HepG2 (cell line): ENCODE measurements at regions not wholly inside any gene's neighbourhood (a gene's known extent, or its start where the extent isn't known, plus 50 kb on each side); places are given as distances from the start of the nearest gene placed in this dataset.

Experiments
- ATAC-seq: fragments of 200-7000 bp; cut with Tn5 transposase; 3 replicates; pipeline ENCODE4 v1.9.1; 2020; ENCODE audit warnings: mild to moderate bottlenecking, moderate library complexity
- BruUV-seq: library from RNA; stranded (reverse); fragments of 400-500 nt; replicated peaks from 2 replicates; lab custom pipeline; 2021; lab: Mats Ljungman, UMichigan
- CTCF ChIA-PET: fragments of 300-600 bp; formaldehyde crosslinking; extraction: SDS; loops from one replicate; lab custom pipeline; 2021; ENCODE audit warnings: low total read pairs, inconsistent platforms, low intra/inter-chr PET ratio; lab: Yijun Ruan, JAX
- POLR2A ChIA-PET: fragments of 350-600 bp; sonication (Branson Sonifier 250); formaldehyde crosslinking; loops from one replicate; lab custom pipeline; 2020; ENCODE audit warnings: antibody characterized with exemption, inconsistent platforms; lab: Yijun Ruan, JAX
- DNase-seq: peaks from one replicate; pipeline ENCODE4 v3.0.0-alpha.2; 2015; ENCODE audit warnings: low spot score
- FAIRE-seq: peaks from 3 replicates; lab custom pipeline; 2011; peaks lifted over from hg19 to GRCh38; lab: Jason Lieb, UNC
- H2AFZ ChIP-seq: one replicate; pipeline ENCODE4 v1.6.1; 2011; ENCODE audit warnings: low read length, inconsistent platforms
- H3K27ac ChIP-seq: fragments of 300-600 bp; 3 replicates; pipeline ENCODE4 v1.8.0; 2011; ENCODE audit warnings: mixed run types, mild to moderate bottlenecking, mixed read lengths, low read length, inconsistent platforms; ENCODE audit not compliant: insufficient read depth; ENCODE audit errors: extremely low read length
- H3K27me3 ChIP-seq, 2 experiments: fragments of 200-600 bp in 1 of 2; 2 replicates in 1 of 2; 3 replicates in 1 of 2; pipeline versions ENCODE4 v1.6.0 to v1.8.0; 2011; ENCODE audit warnings: low read length in 2 of 2, mild to moderate bottlenecking in 2 of 2, moderate library complexity in 2 of 2, inconsistent platforms in 1 of 2; ENCODE audit not compliant: insufficient read depth in 2 of 2, control insufficient read depth in 1 of 2
- H3K36me3 ChIP-seq, 2 experiments: fragments of 200-600 bp in 1 of 2; replicated peaks in 1 of 2; 2 replicates in 1 of 2; 3 replicates in 1 of 2; pipeline versions ENCODE4 v1.5.1 to v1.8.0; 2011; ENCODE audit warnings: low read length in 2 of 2, inconsistent platforms in 1 of 2; ENCODE audit not compliant: insufficient read depth in 2 of 2, control insufficient read depth in 1 of 2
- H3K4me1 ChIP-seq: 2 replicates; pipeline ENCODE4 v1.5.1; 2012; ENCODE audit warnings: low read length, inconsistent platforms; ENCODE audit not compliant: insufficient read depth
- H3K4me2 ChIP-seq: 2 replicates; pipeline ENCODE4 v1.6.0; 2011; ENCODE audit warnings: low read depth, low read length, inconsistent platforms
- H3K4me3 ChIP-seq, 3 experiments: fragments of 200-600 bp in 1 of 3; sonication (generic), shearing (Covaris generic) in 1 of 3; replicated peaks in 1 of 3; 2 replicates each; pipeline ENCODE4 v1.5.1; 2011 to 2016; ENCODE audit warnings: low read length in 3 of 3, inconsistent platforms in 2 of 3, low read depth in 2 of 3, mild to moderate bottlenecking in 2 of 3, control low read depth in 1 of 3, mixed read lengths in 1 of 3; ENCODE audit not compliant: insufficient read depth in 1 of 3
- H3K79me2 ChIP-seq: one replicate; pipeline ENCODE4 v1.6.1; 2011; ENCODE audit warnings: low read length, inconsistent platforms; ENCODE audit not compliant: insufficient read depth
- H3K9ac ChIP-seq: 2 replicates; pipeline ENCODE4 v1.6.0; 2011; ENCODE audit warnings: mild to moderate bottlenecking, low read depth, low read length, inconsistent platforms; ENCODE audit not compliant: insufficient read depth
- H3K9me3 ChIP-seq: 2 replicates; pipeline ENCODE4 v1.5.1; 2012; ENCODE audit warnings: mild to moderate bottlenecking, low read length
- H4K20me1 ChIP-seq: 2 replicates; pipeline ENCODE4 v1.6.0; 2011; ENCODE audit warnings: inconsistent platforms, mild to moderate bottlenecking, low read length, moderate library complexity; ENCODE audit not compliant: insufficient read depth
- AKAP8 ChIP-seq: sonication (generic); formaldehyde crosslinking; IDR thresholded peaks from 2 replicates; pipeline ENCODE4 v1.5.1; 2020; ENCODE audit warnings: mild to moderate bottlenecking, missing genetic modification reagents
- BCLAF1 ChIP-seq: fragments of 450-650 bp; IDR thresholded peaks from 2 replicates; pipeline ENCODE4 v1.6.1; 2017; ENCODE audit warnings: mild to moderate bottlenecking
- CAMTA2 ChIP-seq: sonication (generic); formaldehyde crosslinking; IDR thresholded peaks from 2 replicates; pipeline ENCODE4 v1.4.0; 2020; ENCODE audit warnings: mild to moderate bottlenecking, missing genetic modification reagents, borderline replicate concordance
- DMAP1 ChIP-seq: IDR thresholded peaks from 2 replicates; pipeline ENCODE4 v1.6.1; 2016
- MAFG ChIP-seq: sonication (generic); formaldehyde crosslinking; IDR thresholded peaks from 2 replicates; pipeline ENCODE4 v1.5.1; 2020; ENCODE audit warnings: mild to moderate bottlenecking, missing genetic modification reagents
- SMAD3 ChIP-seq: sonication (generic); formaldehyde crosslinking; IDR thresholded peaks from 2 replicates; pipeline ENCODE4 v1.4.0; 2020; ENCODE audit warnings: missing genetic modification reagents
- ZFP36 ChIP-seq: fragments of 150-350 bp; IDR thresholded peaks from 2 replicates; pipeline ENCODE4 v1.6.1; 2018; ENCODE audit warnings: borderline replicate concordance, low read length, low read depth; ENCODE audit not compliant: partially characterized antibody
- ZFP82 ChIP-seq: sonication (generic); formaldehyde crosslinking; IDR thresholded peaks from 2 replicates; pipeline ENCODE4 v1.5.1; 2020; ENCODE audit warnings: mild to moderate bottlenecking, missing genetic modification reagents, borderline replicate concordance
- ZSCAN12 ChIP-seq: sonication (generic); formaldehyde crosslinking; IDR thresholded peaks from 2 replicates; pipeline ENCODE4 v1.9.0; 2021; ENCODE audit warnings: mild to moderate bottlenecking, missing genetic modification reagents
- ZSCAN30 ChIP-seq: sonication (generic); formaldehyde crosslinking; IDR thresholded peaks from 2 replicates; pipeline ENCODE4 v1.5.0; 2020; ENCODE audit warnings: mild to moderate bottlenecking, missing genetic modification reagents
- WGBS: methylation state at CpG from one replicate; pipeline ENCODE4 v1.1.6; 2017; ENCODE audit warnings: low lambda C conversion rate; 5-methylcytosine and 5-hydroxymethylcytosine counted together
- in situ Hi-C: cut with HindIII; loops from 2 replicates; pipeline ENCODE4 v1.10.0; 2017; ENCODE audit warnings: low pct_unique_long_range_greater_than_20kb; ENCODE audit not compliant: extremely low pct_ligation_motif_present
- intact Hi-C: fragments of 100-400 bp; cut with micrococcal nuclease; formaldehyde crosslinking; loops from one replicate; pipeline ENCODE4 v1.10.0; 2022; ENCODE audit not compliant: unreplicated experiment
- TF ChIP-seq, protein P1 (sequence below): IDR thresholded peaks from 2 replicates; pipeline ENCODE4 v1.6.1; 2016; ENCODE audit warnings: low read depth, borderline replicate concordance

DNA sequence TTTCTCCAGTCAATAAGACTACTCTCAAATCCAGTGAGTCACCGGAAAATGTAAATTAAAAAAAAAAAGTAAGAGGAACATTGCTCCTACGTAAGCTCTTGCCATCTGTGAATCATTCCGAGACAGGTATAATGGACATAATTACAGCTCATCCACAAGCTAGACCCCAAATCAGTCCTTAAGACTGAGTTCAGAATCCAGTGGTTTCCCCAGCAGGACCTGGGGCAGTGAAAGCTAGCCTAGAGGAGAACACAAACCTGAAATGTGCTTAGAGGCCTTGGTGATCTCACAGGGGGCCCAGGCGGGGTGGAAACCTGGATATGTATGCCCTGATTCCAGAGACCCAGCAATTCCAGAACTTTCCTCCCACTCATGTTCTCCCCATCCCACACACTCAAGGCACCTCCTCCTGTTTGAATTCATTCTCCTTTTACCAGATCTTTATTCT, 132.0 kb downstream of the COPRS start:
- BruUV-seq, result no TSS peak
- no peak for DNase-seq
- peaks cover 0 to 1% of the 10 kb centered on the region in 2 experiments; a peak in 1 of 5 replicates for H3K27me3 ChIP-seq
- TF ChIP-seq ZFP36, result no peak
- TF ChIP-seq MAFG (CRISPR knock-in tag), result no peak
- no peak for TF ChIP-seq AKAP8 (CRISPR knock-in tag)
- TF ChIP-seq, protein P1, sequence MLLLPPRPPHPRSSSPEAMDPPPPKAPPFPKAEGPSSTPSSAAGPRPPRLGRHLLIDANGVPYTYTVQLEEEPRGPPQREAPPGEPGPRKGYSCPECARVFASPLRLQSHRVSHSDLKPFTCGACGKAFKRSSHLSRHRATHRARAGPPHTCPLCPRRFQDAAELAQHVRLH (CRISPR knock-in tag), result no peak
- TF ChIP-seq ZSCAN30 (CRISPR knock-in tag), result no peak
- TF ChIP-seq CAMTA2 (CRISPR knock-in tag), result no peak
- no peak for TF ChIP-seq BCLAF1
- TF ChIP-seq DMAP1 (CRISPR knock-in tag), result no peak
- TF ChIP-seq ZSCAN12 (CRISPR knock-in tag), result no peak
- TF ChIP-seq SMAD3 (CRISPR knock-in tag), result no peak
- no peak for TF ChIP-seq ZFP82 (CRISPR knock-in tag)
- TF ChIP-seq, all 625 proteins: peak for 0
- Histone ChIP-seq H3K4me2 (no peak overlapping the region), H3K4me3 (no peak overlapping the region), H4K20me1 (no peaks in the 10 kb centered on the region), H3K9me3 (no peaks in the 10 kb centered on the region), H3K79me2 (no peaks in the 10 kb centered on the region), H3K9ac (no peak overlapping the region), H3K4me1 (no peaks in the 10 kb centered on the region), H2AFZ (no peak overlapping the region), H3K27ac (no peak overlapping the region), H3K36me3 (no peaks in the 10 kb centered on the region)
- POLR2A ChIA-PET, result no interaction called here
- intact Hi-C loops, result no loop called here
- no peak for ATAC-seq
- WGBS, result 41% methylated on average over 4 of the region's 4 CpGs
- CTCF ChIA-PET, result no interaction called here
- no peak for FAIRE-seq
- in situ Hi-C loops, result no loop called here
